Kidney epithelial cell (primary cell): ENCODE measurements at regions not wholly inside any gene's neighbourhood (a gene's known extent, or its start where the extent isn't known, plus 50 kb on each side); places are given as distances from the start of the nearest gene placed in this dataset.
"Not testable (repeated sequence)": the region's sequence is repeated elsewhere in the genome, so short reads cannot be mapped to it uniquely, and the experiment has no call there.

Experiments used
- DNase-seq: peaks from one replicate; pipeline ENCODE4 v3.0.0-alpha.2; 2010; ENCODE audit warnings: low read depth
- H3K27me3 ChIP-seq: 2 replicates; pipeline ENCODE4 v1.6.0; 2011; ENCODE audit warnings: low read length; ENCODE audit not compliant: control insufficient read depth, insufficient read depth
- H3K36me3 ChIP-seq: 2 replicates; pipeline ENCODE4 v1.5.1; 2011; ENCODE audit warnings: low read length; ENCODE audit not compliant: control insufficient read depth, insufficient read depth
- H3K4me3 ChIP-seq: 2 replicates; pipeline ENCODE4 v1.5.1; 2011; ENCODE audit warnings: low read depth, mild to moderate bottlenecking, control low read depth, low read length
- CTCF ChIP-seq: IDR thresholded peaks from 2 replicates; pipeline ENCODE4 v1.5.1; 2011; ENCODE audit warnings: mild to moderate bottlenecking, moderate library complexity, low read length, control low read depth, inconsistent platforms; ENCODE audit not compliant: insufficient read depth, poor library complexity, severe bottlenecking

GRCh38 chr9:19876569-19877316 is 87.9 kb upstream of the SLC24A2 start:
- Histone ChIP-seq H3K4me3 (no peak overlapping the region), H3K36me3 (no peaks in the 10 kb centered on the region), H3K27me3 (no peaks in the 10 kb centered on the region)
- TF ChIP-seq CTCF, result no peak
- no peak for DNase-seq

- Histone ChIP-seq H3K36me3 (no peaks in the 10 kb centered on the region), H3K4me3 (no peak overlapping the region), H3K27me3 (no peaks in the 10 kb centered on the region)
- no peak for DNase-seq
- TF ChIP-seq CTCF, result no peak
Observed at GRCh38 chr9:19875291-19875920, 86.6 kb upstream of the SLC24A2 start.

- H3K27me3 ChIP-seq, H3K4me3 ChIP-seq, DNase-seq, H3K36me3 ChIP-seq: not testable (repeated sequence)
Observed at GRCh38 chr9:19873188-19873587, 84.4 kb upstream of the SLC24A2 start.

GRCh38 chr9:19870988-19871387 is 82.2 kb upstream of the SLC24A2 start:
- no peak for TF ChIP-seq CTCF
- Histone ChIP-seq H3K4me3 (no peak overlapping the region), H3K27me3 (no peaks in the 10 kb centered on the region), H3K36me3 (no peaks in the 10 kb centered on the region)
- no peak for DNase-seq

GRCh38 chr9:19840953-19841352 is 52.1 kb upstream of the SLC24A2 start:
- H3K36me3 ChIP-seq, result no peaks in the 10 kb centered on the region
- H3K27me3 ChIP-seq, result no peaks in the 10 kb centered on the region
- DNase-seq, result no peak
- no peak for TF ChIP-seq CTCF
- no peak overlapping the region for H3K4me3 ChIP-seq
